Fibroblast of upper back skin (primary cell): ENCODE measurements at regions not wholly inside any gene's neighbourhood (a gene's known extent, or its start where the extent isn't known, plus 50 kb on each side); places are given as distances from the start of the nearest gene placed in this dataset.
A peak's percentile ranks its signal among the peaks of the same experiment; 100 is the strongest.

Source experiments
- DNase-seq: peaks from one replicate; pipeline ENCODE4 v3.0.0-alpha.2; 2013

GRCh38 chr11:112597286-112597790, 336.7 kb upstream of the PLET1 start:
- DNase-seq = no peak

GRCh38 chr11:112599265-112599664, 338.6 kb upstream of the PLET1 start:
- DNase-seq = no peak

DNA sequence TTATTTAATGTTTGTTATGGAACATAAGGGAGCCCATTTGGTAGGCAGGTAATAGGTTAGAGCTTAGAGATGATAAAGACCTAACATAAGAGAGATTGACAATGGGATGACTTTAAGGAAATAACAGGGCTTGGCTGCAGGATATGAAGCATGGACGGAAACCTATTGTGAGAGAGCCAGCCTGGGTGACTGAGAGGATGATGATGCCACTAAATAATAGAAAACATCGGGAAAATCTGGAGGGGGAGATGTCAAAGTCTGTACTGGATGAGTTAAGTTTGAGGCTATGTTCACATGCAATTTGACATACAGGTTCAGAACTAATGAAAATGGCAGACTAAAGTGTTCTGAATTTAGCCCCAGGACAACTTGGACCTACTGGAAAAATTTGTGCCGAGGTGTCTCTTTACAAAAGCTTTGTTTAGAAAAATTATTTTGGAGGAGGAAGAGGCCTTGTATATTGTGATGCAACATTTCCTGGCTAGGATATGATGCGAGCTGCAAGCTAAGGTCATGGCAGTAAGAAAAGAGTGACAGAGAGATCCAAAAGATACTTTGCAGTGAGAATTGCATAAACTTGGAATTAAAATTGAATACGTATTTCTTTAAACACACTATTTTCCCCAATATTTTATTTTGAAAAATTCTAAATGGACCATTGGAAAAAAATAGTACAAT, 339.3 kb upstream of the PLET1 start:
- DNase-seq = no peak

GRCh38 chr11:112605093-112605666, 344.5 kb upstream of the PLET1 start:
- DNase-seq = peak; percentile 55

GRCh38 chr11:112606656-112607055, 346.0 kb upstream of the PLET1 start:
- no peak for DNase-seq

GRCh38 chr11:112608509-112608908, 347.8 kb upstream of the PLET1 start:
- peak; percentile 27 for DNase-seq

DNA sequence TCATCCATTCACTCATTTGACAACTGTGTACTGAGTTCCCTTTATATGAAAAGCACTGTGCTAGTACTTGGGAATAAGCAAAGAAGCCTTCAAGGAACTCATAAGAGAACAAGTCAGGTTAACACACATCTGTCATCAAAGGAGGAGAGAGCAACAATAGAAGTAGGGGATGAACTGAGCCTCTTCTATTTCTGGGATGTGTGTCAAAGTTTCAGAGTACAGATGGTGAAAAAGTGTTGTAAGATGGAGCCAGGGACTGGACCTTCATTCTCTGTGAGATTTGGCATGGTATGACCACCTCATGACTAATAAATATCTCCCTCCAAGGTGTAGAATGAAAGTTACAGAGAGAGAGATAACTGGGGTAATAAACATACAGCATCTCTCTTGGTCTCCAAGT, 349.8 kb upstream of the PLET1 start:
- DNase-seq = peak; percentile 12

DNA sequence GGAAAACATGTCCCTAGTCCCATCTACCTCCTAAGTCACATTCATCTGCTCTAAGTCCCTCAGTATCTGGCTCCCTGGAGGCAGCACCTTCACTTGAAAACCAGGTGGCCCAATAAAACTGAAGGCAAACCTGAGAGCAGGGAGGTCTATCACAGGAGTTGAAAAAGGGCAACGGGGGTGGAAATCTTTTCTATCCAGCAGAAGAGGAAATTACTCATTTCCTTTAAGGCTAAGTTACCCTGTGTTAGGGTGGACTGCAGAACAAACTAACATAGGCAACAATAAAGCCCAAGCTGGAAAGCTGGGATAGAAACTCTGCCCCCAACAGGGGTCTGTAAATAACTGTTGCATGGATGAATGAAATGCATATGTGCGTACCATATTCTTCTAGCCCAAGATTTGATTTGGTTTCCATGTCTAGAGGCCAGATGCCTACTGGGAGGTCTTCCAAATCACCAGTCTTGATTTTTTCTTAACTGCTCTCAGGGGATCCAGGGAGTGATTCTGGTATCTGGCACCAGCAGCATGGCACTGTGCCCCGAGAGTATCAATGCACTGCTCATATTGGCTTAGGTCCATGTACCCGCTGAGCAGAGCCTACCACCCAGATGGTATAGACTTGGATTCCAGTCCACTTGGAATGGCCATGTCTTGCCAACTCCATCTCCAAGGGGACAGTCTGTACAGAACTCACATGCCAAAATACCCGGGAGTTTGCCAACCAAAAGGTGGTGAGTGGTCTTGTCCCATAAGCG, 350.0 kb upstream of the NCAM1 start:
- peak; percentile 27 for DNase-seq

GRCh38 chr11:112611771-112612170, 349.4 kb upstream of the NCAM1 start:
- no peak for DNase-seq

GRCh38 chr11:112612250-112612849, 348.9 kb upstream of the NCAM1 start:
- DNase-seq = peak; percentile 37

GRCh38 chr11:112613051-112613972, 347.9 kb upstream of the NCAM1 start:
- peak; percentile 94 for DNase-seq

GRCh38 chr11:112614605-112615004, 346.6 kb upstream of the NCAM1 start:
- DNase-seq = no peak

DNA sequence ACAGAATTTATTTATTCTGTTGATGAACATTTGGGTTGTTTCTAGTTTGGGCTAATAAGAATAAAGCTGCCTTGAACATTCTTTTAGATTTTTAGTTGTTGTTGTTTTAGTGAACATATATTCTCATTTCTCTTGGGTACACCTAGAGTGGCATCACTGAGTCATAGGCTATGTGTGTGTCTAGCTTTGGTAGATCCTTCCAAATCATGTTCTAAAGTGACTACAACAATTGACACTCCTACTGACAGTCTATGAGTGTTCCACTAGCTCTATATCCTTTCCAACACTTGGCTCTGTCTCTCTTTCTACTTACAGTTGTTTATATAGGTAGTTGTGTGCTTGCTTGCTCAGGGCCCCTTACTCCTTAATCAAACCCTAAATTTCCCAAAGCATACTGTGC, 346.0 kb upstream of the NCAM1 start:
- no peak for DNase-seq

- no peak for DNase-seq
Observed at GRCh38 chr11:112615891-112616290, 345.3 kb upstream of the NCAM1 start.

DNA sequence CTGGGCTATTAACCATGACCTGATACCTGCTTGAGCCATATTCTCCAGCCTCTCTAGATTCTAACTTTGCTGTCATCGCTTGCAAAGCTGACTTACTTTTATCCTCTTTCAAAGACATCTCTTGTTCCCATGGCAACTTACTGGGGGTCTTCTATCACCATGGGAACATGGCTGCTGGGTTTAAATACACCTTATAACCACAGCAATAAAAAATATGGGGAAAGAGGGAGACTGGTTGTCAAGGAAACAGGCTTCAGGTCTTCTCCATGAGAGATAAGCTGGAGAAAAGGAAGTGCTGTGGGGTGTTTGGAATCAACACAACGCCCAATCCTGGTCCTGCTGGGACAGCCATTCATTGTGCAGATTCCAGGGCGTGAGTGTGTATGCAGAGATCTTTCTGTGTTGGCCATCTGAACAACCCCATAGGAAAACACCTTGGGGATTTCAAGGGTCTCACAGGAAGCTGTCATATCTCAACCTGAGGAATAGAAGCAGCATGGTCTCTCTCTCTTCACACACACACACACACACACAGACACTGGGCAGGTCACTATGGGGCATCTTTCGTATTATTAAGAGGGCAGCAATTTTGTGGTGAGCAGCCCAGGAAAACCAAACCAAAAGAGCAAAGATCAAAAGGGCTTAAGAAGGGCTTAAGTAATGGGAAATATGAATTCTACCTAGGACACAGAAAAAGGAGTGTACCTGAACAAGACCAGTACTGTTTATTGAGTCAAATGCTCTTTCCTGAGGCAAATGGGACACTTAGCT, 344.7 kb upstream of the NCAM1 start:
- DNase-seq = no peak

GRCh38 chr11:112617098-112617425, 344.2 kb upstream of the NCAM1 start:
- DNase-seq = no peak

- DNase-seq = no peak
Observed at GRCh38 chr11:112617977-112618826, 343.0 kb upstream of the NCAM1 start.

- no peak for DNase-seq
Observed at GRCh38 chr11:112619106-112619505, 342.1 kb upstream of the NCAM1 start.

GRCh38 chr11:112620621-112621394, 340.4 kb upstream of the NCAM1 start:
- DNase-seq = peak; percentile 42

DNA sequence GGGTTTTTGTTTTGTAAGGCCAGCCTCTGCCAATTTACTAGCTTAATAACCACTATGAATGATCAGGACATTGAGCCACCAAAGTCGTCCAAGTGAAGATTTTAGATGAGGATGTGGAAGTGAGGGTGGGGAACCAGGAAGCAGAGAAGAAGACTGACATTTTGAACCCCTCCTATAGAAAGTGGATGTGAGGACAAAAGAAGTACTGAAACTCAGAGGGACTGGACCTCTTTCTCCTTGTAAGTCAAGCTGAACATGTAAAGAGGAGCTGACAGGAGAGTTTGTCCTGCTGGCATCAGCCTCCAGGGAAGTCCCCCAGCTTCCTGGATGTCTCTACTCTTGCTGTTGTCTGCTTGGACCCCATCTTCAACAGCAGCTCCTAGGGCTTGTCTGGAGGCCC, 338.2 kb upstream of the NCAM1 start:
- no peak for DNase-seq
